ENCODE measurements at regions not wholly inside any gene's neighbourhood (a gene's known extent, or its start where the extent isn't known, plus 50 kb on each side); places are given as distances from the start of the nearest gene placed in this dataset.

DNA sequence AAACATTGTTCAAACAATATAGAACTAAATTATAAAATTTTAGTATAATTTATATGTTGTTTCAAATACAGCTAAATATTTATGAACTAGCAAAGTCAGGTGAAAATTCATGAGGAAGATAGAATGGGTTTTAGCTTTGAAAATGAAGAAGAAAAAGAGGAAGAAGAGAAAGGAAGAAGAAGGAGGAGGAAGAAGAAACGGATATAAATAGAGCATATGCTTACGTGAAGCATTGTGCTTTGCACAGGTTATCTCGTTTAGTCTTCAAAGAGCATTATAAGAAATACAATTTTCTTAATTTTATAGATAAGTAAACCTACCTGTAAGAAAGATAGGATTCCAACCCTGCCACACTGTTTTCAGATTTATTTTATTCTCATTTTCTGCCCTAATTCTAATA lies 620.6 kb upstream of the DAB2 start:
- H3K4me3 ChIP-seq (ENCODE audit: low read depth, low read length) = no peak overlapping the region
- DNase-seq (ENCODE audit: low read depth) = no peak
- TF ChIP-seq, protein P1, sequence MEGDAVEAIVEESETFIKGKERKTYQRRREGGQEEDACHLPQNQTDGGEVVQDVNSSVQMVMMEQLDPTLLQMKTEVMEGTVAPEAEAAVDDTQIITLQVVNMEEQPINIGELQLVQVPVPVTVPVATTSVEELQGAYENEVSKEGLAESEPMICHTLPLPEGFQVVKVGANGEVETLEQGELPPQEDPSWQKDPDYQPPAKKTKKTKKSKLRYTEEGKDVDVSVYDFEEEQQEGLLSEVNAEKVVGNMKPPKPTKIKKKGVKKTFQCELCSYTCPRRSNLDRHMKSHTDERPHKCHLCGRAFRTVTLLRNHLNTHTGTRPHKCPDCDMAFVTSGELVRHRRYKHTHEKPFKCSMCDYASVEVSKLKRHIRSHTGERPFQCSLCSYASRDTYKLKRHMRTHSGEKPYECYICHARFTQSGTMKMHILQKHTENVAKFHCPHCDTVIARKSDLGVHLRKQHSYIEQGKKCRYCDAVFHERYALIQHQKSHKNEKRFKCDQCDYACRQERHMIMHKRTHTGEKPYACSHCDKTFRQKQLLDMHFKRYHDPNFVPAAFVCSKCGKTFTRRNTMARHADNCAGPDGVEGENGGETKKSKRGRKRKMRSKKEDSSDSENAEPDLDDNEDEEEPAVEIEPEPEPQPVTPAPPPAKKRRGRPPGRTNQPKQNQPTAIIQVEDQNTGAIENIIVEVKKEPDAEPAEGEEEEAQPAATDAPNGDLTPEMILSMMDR (IDR thresholded peaks at IDR 0.05; ENCODE audit: insufficient read depth, low read depth, low read length, missing control alignments) = no peak

DNA sequence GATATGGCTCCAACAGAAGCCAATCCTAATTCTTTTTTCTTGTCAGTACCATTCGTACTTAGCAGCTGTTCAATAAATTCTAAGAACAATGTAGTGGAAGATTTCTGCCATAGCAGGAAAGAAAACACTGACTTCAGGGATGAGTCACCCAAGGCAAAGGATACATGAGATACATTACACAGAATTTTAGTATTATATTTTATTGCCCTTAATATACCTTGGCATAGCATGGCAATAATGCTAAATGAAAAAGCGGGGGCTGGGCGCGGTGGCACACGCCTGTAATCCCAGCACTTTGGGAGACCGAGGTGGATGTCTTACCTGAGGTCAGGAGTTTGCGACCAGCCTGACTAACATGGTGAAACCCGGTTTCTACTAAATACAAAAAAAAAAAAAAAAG lies 619.1 kb upstream of the DAB2 start:
- no peak for DNase-seq (ENCODE audit: low read depth)
- no peak overlapping the region for H3K4me3 ChIP-seq (ENCODE audit: low read depth, low read length)
- TF ChIP-seq, protein P1 (IDR thresholded peaks at IDR 0.05; ENCODE audit: insufficient read depth, low read depth, low read length, missing control alignments) = no peak

DNA sequence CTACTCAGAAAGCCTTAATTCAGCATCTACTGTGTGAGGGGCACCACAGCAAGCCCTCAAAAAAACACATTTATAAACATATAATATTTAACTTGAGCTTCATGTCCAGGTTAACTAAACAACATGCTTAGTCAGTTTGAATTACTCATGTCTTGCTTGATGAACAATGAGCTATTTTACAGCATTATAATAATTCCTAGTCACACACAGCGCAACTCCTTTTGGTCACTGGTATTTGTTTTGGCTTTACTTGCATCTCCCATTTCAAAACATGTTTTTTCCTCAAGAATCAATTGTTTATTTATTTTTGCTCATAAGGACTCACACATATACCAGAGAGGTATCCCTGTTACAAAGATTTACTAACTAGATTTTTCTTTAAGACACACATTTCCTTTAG lies 616.7 kb upstream of the DAB2 start:
- DNase-seq (ENCODE audit: low read depth) = no peak
- TF ChIP-seq, protein P1 (IDR thresholded peaks at IDR 0.05; ENCODE audit: insufficient read depth, low read depth, low read length, missing control alignments) = no peak
- H3K4me3 ChIP-seq (ENCODE audit: low read depth, low read length) = no peak overlapping the region

DNA sequence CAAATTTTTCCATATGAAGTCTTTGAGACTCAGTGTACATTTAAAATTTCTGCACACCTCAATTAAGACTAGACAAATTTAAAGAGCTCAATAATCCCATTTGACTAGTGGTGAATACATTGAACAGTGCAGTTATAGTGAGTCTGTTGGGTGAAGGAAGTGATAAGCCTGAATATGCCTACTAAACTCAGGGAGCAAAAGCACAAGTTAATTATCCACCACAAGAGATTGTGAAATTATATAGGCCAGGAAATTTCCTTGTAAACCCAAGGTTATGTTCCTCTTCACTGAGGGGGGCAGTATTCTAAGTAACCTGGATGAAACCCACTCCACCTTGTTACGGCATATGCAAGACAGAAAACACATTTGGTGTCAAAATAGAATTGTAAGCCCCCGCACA lies 612.9 kb upstream of the DAB2 start:
- DNase-seq (ENCODE audit: low read depth) = no peak
- TF ChIP-seq, protein P1 (IDR thresholded peaks at IDR 0.05; ENCODE audit: insufficient read depth, low read depth, low read length, missing control alignments) = no peak
- H3K4me3 ChIP-seq (ENCODE audit: low read depth, low read length) = no peak overlapping the region

DNA sequence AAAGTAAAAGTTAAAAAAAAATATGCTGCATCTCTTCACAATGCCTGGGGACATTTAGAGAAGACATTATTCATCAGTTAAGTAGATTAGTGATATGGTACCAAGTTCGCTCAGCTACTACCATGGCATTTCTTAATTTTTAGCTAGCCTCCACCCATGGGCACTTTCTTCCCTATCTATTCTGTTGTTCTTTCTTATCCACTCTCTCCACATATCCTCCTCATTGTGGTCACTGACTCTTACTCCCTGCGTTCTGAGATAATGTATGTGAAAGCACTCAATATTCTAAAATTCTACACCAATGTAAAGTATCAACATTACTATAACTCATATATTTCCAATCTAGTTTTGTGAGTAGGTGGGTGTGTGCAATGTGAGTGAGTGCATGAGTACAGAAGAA lies 609.7 kb upstream of the DAB2 start:
- DNase-seq (ENCODE audit: low read depth) = no peak
- no peak overlapping the region for H3K4me3 ChIP-seq (ENCODE audit: low read depth, low read length)
- TF ChIP-seq, protein P1 (IDR thresholded peaks at IDR 0.05; ENCODE audit: insufficient read depth, low read depth, low read length, missing control alignments) = no peak

DNA sequence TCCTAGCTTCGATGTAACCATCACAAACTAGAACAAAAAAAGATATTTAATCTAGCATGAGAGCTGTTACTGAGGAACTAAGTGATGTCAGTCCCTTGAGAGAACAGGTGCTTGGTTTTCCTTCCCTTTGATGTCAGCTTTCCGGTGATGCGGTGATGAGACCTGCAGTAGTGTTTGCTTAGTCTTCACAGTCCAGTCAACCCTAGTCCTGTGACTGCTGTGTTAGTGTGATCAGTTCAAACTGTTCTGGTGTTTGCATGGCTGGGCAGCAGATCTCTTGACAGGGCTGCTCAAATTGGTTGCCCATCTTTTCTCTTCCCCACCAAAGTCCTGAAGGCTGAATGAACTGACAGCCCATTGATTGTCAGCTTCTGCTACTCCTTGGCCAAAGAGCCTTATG lies 608.6 kb upstream of the DAB2 start:
- DNase-seq (ENCODE audit: low read depth) = peak; percentile 29
- TF ChIP-seq, protein P1 (IDR thresholded peaks at IDR 0.05; ENCODE audit: insufficient read depth, low read depth, low read length, missing control alignments) = no peak
- H3K4me3 ChIP-seq (ENCODE audit: low read depth, low read length) = no peak overlapping the region

DNA sequence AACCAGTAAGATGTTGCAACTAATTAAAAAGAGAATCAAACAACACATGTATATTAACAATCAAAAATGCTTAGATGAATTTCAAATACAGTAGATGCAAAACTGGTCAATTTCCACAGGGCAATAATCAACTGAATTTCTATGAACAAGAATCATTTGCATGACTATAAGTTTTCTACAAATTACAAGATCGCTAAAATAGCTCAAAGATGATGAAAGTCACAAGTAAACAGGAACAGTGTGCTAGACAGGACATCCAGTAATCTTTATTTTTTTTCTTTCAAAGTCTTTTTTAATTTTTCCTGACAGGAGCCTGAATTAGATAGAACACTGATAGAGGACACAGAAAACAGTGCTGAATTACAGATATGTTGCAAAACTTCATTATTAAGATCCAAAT lies 608.2 kb upstream of the DAB2 start:
- TF ChIP-seq, protein P1 (IDR thresholded peaks at IDR 0.05; ENCODE audit: insufficient read depth, low read depth, low read length, missing control alignments) = no peak
- no peak overlapping the region for H3K4me3 ChIP-seq (ENCODE audit: low read depth, low read length)
- DNase-seq (ENCODE audit: low read depth) = no peak
